HEK293 (cell line): ENCODE measurements at regions not wholly inside any gene's neighbourhood (a gene's known extent, or its start where the extent isn't known, plus 50 kb on each side); places are given as distances from the start of the nearest gene placed in this dataset.

Source experiments
- CTCF ChIA-PET: fragments of 350-600 bp; formaldehyde crosslinking; extraction: SDS; loops from one replicate; lab custom pipeline; 2021; ENCODE audit warnings: antibody characterized with exemption; lab: Yijun Ruan, JAX
- POLR2A ChIA-PET: fragments of 300-600 bp; formaldehyde crosslinking; extraction: SDS; loops from one replicate; lab custom pipeline; 2020; ENCODE audit warnings: antibody characterized with exemption, inconsistent platforms; lab: Yijun Ruan, JAX
- H3K27ac ChIP-seq: fragments of 200-500 bp; sonication (Bioruptor generic); 2 replicates; pipeline ENCODE4 v1.5.1; 2014; ENCODE audit warnings: low read depth, low read length, control low read depth, inconsistent platforms; ENCODE audit errors: extremely low read depth
- H3K36me3 ChIP-seq, 2 experiments: fragments of 200-500 bp in 1 of 2; sonication (Bioruptor generic) in 1 of 2; 1 replicate in 1 of 2; 2 replicates in 1 of 2; pipeline ENCODE4 v1.5.1; 2014 to 2017; ENCODE audit warnings: inconsistent platforms in 2 of 2, low read length in 2 of 2; ENCODE audit not compliant: control insufficient read depth in 2 of 2, insufficient read depth in 1 of 2
- H3K4me1 ChIP-seq: fragments of 200-500 bp; sonication (Bioruptor generic); 2 replicates; pipeline ENCODE4 v1.5.1; 2014; ENCODE audit warnings: mild to moderate bottlenecking, low read length, inconsistent platforms; ENCODE audit not compliant: control insufficient read depth, insufficient read depth
- H3K4me3 ChIP-seq: 2 replicates; pipeline ENCODE4 v1.5.1; 2011; ENCODE audit warnings: low read depth, mild to moderate bottlenecking, control low read depth, low read length, moderate library complexity
- H3K9me3 ChIP-seq: fragments of 200-500 bp; sonication (Bioruptor generic); 2 replicates; pipeline ENCODE4 v1.5.1; 2014; ENCODE audit warnings: low read depth, low read length, inconsistent platforms; ENCODE audit not compliant: control insufficient read depth, insufficient read depth
- RBAK ChIP-seq: fragments of 450-650 bp; formaldehyde crosslinking; IDR thresholded peaks from 2 replicates; pipeline ENCODE4 v1.5.1; 2016; ENCODE audit warnings: missing biosample characterization, missing genetic modification characterization
- SETDB1 ChIP-seq: IDR thresholded peaks from one replicate; pipeline ENCODE4 v1.6.1; 2017; ENCODE audit warnings: mild to moderate bottlenecking, low read length, moderate library complexity, mixed read lengths; ENCODE audit not compliant: insufficient read length
- ZBTB17 ChIP-seq: fragments of 450-650 bp; formaldehyde crosslinking; IDR thresholded peaks from 2 replicates; pipeline ENCODE4 v1.5.1; 2016; ENCODE audit warnings: missing biosample characterization, missing genetic modification characterization
- ZFP69B ChIP-seq: fragments of 450-650 bp; formaldehyde crosslinking; IDR thresholded peaks from 2 replicates; pipeline ENCODE4 v1.5.1; 2016; ENCODE audit warnings: missing biosample characterization, missing genetic modification characterization
- ZNF133 ChIP-seq: fragments of 450-650 bp; formaldehyde crosslinking; IDR thresholded peaks from 2 replicates; pipeline ENCODE4 v1.5.1; 2016; ENCODE audit warnings: missing biosample characterization, missing genetic modification characterization
- ZNF157 ChIP-seq: fragments of 450-650 bp; formaldehyde crosslinking; IDR thresholded peaks from 2 replicates; pipeline ENCODE4 v1.5.1; 2016; ENCODE audit warnings: missing biosample characterization, missing genetic modification characterization
- ZNF211 ChIP-seq: fragments of 450-650 bp; formaldehyde crosslinking; IDR thresholded peaks from 2 replicates; pipeline ENCODE4 v1.5.1; 2016; ENCODE audit warnings: low read depth, missing biosample characterization, missing genetic modification characterization
- ZNF221 ChIP-seq: fragments of 450-650 bp; formaldehyde crosslinking; IDR thresholded peaks from 2 replicates; pipeline ENCODE4 v1.5.1; 2017; ENCODE audit warnings: missing biosample characterization, missing genetic modification characterization, borderline replicate concordance
- ZNF223 ChIP-seq: fragments of 450-650 bp; formaldehyde crosslinking; IDR thresholded peaks from 2 replicates; pipeline ENCODE4 v1.5.1; 2016; ENCODE audit warnings: missing biosample characterization, missing genetic modification characterization
- ZNF24 ChIP-seq: fragments of 450-650 bp; formaldehyde crosslinking; IDR thresholded peaks from 2 replicates; pipeline ENCODE4 v1.5.1; 2016; ENCODE audit warnings: missing biosample characterization, missing genetic modification characterization
- ZNF354C ChIP-seq: fragments of 450-650 bp; formaldehyde crosslinking; IDR thresholded peaks from 2 replicates; pipeline ENCODE4 v1.5.1; 2016; ENCODE audit warnings: missing biosample characterization, missing genetic modification characterization, low read depth, borderline replicate concordance
- ZNF416 ChIP-seq: fragments of 450-650 bp; formaldehyde crosslinking; IDR thresholded peaks from 2 replicates; pipeline ENCODE4 v1.5.1; 2016; ENCODE audit warnings: missing biosample characterization, missing genetic modification characterization
- ZNF473 ChIP-seq: fragments of 450-650 bp; formaldehyde crosslinking; IDR thresholded peaks from 2 replicates; pipeline ENCODE4 v1.5.1; 2017; ENCODE audit warnings: missing biosample characterization, missing genetic modification characterization
- ZNF544 ChIP-seq: fragments of 450-650 bp; formaldehyde crosslinking; IDR thresholded peaks from 2 replicates; pipeline ENCODE4 v1.5.0; 2017; ENCODE audit warnings: missing biosample characterization, missing genetic modification characterization
- ZNF561 ChIP-seq: fragments of 450-650 bp; IDR thresholded peaks from 2 replicates; pipeline ENCODE4 v1.5.1; 2018; ENCODE audit warnings: missing biosample characterization, missing genetic modification characterization, borderline replicate concordance
- ZNF585B ChIP-seq: fragments of 450-650 bp; formaldehyde crosslinking; IDR thresholded peaks from 2 replicates; pipeline ENCODE4 v1.5.1; 2016; ENCODE audit warnings: missing biosample characterization, missing genetic modification characterization
- ZNF843 ChIP-seq: fragments of 450-650 bp; formaldehyde crosslinking; IDR thresholded peaks from 2 replicates; pipeline ENCODE4 v1.5.1; 2016; ENCODE audit warnings: missing biosample characterization, missing genetic modification characterization
- TF ChIP-seq, protein P1 (sequence below): fragments of 450-650 bp; formaldehyde crosslinking; IDR thresholded peaks from 2 replicates; pipeline ENCODE4 v1.5.1; 2016; ENCODE audit warnings: missing biosample characterization, missing genetic modification characterization
- TF ChIP-seq, protein P2 (sequence below): fragments of 450-650 bp; formaldehyde crosslinking; IDR thresholded peaks from 2 replicates; pipeline ENCODE4 v1.5.1; 2016; ENCODE audit warnings: missing biosample characterization, missing genetic modification characterization
- TF ChIP-seq, protein P3 (sequence below): fragments of 450-650 bp; formaldehyde crosslinking; IDR thresholded peaks from 2 replicates; pipeline ENCODE4 v1.5.1; 2017; ENCODE audit warnings: missing biosample characterization, missing genetic modification characterization
- TF ChIP-seq, protein P4 (sequence below): fragments of 450-650 bp; formaldehyde crosslinking; IDR thresholded peaks from 2 replicates; pipeline ENCODE4 v1.5.1; 2016; ENCODE audit warnings: missing biosample characterization, missing genetic modification characterization
- TF ChIP-seq, protein P5 (sequence below): fragments of 450-650 bp; formaldehyde crosslinking; IDR thresholded peaks from 2 replicates; pipeline ENCODE4 v1.5.1; 2016; ENCODE audit warnings: missing biosample characterization, missing genetic modification characterization

DNA sequence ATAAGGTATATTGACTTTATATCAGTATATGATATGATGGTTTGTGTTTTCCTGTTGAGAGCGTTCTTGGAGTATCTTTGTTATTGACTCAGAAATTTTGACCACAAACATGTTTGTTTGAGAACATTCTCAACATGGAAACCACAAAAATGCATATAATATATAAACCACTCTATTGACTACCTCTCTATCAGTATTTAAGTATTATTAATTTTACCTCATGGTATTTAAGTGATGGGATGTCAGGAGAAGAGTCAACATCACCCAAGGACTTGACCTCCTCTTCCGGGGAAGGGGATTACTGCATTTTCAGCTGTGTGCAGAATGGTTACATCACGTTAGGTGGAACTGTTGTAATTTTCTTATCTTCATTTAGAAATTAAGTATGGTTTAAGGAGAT lies 54.3 kb upstream of the PUDP start (continued):
- TF ChIP-seq ZFP69B (no peak), ZBTB17 (tag by site-specific recombination) (no peak)
- TF ChIP-seq, protein P1, sequence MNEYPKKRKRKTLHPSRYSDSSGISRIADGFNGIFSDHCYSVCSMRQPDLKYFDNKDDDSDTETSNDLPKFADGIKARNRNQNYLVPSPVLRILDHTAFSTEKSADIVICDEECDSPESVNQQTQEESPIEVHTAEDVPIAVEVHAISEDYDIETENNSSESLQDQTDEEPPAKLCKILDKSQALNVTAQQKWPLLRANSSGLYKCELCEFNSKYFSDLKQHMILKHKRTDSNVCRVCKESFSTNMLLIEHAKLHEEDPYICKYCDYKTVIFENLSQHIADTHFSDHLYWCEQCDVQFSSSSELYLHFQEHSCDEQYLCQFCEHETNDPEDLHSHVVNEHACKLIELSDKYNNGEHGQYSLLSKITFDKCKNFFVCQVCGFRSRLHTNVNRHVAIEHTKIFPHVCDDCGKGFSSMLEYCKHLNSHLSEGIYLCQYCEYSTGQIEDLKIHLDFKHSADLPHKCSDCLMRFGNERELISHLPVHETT (tag by site-specific recombination) = no peak

DNA sequence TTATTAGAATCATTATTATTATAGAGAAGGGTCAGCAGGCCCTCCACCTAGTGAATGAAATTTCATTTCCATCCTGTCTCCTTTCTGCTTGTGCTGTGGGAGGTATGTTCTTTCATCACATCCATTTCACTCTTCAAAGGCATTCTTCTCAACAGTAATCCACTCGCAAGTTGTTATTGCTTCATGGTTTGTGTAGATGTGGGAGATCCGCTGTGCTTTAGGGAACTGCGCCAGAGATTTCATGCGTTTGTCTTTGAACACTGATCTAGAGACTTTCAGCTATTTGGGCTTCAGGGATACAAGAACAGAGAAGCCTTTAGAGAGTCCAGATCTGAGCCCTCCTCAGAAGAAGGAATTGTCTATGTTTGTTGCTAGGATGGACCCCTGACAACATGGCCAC lies 53.5 kb upstream of the PUDP start:
- Histone ChIP-seq H3K4me1 (no peaks in the 10 kb centered on the region), H3K27ac (no peak overlapping the region), H3K4me3 (no peak overlapping the region), H3K9me3 (no peaks in the 10 kb centered on the region), H3K36me3 (no peaks in the 10 kb centered on the region)
- CTCF ChIA-PET = no interaction called here
- POLR2A ChIA-PET = no interaction called here
- TF ChIP-seq, protein P2, sequence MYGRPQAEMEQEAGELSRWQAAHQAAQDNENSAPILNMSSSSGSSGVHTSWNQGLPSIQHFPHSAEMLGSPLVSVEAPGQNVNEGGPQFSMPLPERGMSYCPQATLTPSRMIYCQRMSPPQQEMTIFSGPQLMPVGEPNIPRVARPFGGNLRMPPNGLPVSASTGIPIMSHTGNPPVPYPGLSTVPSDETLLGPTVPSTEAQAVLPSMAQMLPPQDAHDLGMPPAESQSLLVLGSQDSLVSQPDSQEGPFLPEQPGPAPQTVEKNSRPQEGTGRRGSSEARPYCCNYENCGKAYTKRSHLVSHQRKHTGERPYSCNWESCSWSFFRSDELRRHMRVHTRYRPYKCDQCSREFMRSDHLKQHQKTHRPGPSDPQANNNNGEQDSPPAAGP = no peak
- TF ChIP-seq ZNF221 (tag by site-specific recombination) = no peak
- no peak for TF ChIP-seq ZFP69B
- no peak for TF ChIP-seq ZNF561
- TF ChIP-seq ZNF133 = no peak
- no peak for TF ChIP-seq SETDB1
- TF ChIP-seq, protein P3, sequence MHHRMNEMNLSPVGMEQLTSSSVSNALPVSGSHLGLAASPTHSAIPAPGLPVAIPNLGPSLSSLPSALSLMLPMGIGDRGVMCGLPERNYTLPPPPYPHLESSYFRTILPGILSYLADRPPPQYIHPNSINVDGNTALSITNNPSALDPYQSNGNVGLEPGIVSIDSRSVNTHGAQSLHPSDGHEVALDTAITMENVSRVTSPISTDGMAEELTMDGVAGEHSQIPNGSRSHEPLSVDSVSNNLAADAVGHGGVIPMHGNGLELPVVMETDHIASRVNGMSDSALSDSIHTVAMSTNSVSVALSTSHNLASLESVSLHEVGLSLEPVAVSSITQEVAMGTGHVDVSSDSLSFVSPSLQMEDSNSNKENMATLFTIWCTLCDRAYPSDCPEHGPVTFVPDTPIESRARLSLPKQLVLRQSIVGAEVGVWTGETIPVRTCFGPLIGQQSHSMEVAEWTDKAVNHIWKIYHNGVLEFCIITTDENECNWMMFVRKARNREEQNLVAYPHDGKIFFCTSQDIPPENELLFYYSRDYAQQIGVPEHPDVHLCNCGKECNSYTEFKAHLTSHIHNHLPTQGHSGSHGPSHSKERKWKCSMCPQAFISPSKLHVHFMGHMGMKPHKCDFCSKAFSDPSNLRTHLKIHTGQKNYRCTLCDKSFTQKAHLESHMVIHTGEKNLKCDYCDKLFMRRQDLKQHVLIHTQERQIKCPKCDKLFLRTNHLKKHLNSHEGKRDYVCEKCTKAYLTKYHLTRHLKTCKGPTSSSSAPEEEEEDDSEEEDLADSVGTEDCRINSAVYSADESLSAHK = no peak
- no peak for TF ChIP-seq ZNF473 (tag by site-specific recombination)
- TF ChIP-seq ZNF416 (tag by site-specific recombination) = no peak
- no peak for TF ChIP-seq RBAK
- TF ChIP-seq ZNF843 (tag by site-specific recombination) = no peak
- no peak for TF ChIP-seq ZNF585B (tag by site-specific recombination)
- TF ChIP-seq ZNF544 = no peak
- TF ChIP-seq ZNF223 (tag by site-specific recombination) = no peak
- no peak for TF ChIP-seq ZNF211 (tag by site-specific recombination)
- no peak for TF ChIP-seq ZNF24
- TF ChIP-seq ZNF157 (tag by site-specific recombination) = no peak
- TF ChIP-seq, protein P4, sequence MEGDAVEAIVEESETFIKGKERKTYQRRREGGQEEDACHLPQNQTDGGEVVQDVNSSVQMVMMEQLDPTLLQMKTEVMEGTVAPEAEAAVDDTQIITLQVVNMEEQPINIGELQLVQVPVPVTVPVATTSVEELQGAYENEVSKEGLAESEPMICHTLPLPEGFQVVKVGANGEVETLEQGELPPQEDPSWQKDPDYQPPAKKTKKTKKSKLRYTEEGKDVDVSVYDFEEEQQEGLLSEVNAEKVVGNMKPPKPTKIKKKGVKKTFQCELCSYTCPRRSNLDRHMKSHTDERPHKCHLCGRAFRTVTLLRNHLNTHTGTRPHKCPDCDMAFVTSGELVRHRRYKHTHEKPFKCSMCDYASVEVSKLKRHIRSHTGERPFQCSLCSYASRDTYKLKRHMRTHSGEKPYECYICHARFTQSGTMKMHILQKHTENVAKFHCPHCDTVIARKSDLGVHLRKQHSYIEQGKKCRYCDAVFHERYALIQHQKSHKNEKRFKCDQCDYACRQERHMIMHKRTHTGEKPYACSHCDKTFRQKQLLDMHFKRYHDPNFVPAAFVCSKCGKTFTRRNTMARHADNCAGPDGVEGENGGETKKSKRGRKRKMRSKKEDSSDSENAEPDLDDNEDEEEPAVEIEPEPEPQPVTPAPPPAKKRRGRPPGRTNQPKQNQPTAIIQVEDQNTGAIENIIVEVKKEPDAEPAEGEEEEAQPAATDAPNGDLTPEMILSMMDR (tag by site-specific recombination) = no peak
- TF ChIP-seq, protein P5, sequence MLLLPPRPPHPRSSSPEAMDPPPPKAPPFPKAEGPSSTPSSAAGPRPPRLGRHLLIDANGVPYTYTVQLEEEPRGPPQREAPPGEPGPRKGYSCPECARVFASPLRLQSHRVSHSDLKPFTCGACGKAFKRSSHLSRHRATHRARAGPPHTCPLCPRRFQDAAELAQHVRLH (tag by site-specific recombination) = no peak
- no peak for TF ChIP-seq ZNF354C
